GM12878 (cell line): ENCODE measurements at regions not wholly inside any gene's neighbourhood (a gene's known extent, or its start where the extent isn't known, plus 50 kb on each side); places are given as distances from the start of the nearest gene placed in this dataset.

Source experiments
- ATAC-seq: fragments of 200-7000 bp; cut with Tn5 transposase; 3 replicates; pipeline ENCODE4 v1.9.1; 2020; ENCODE audit warnings: mild to moderate bottlenecking, moderate library complexity
- BruUV-seq: library from RNA; stranded (reverse); fragments of 400-500 nt; replicated peaks from 2 replicates; lab custom pipeline; 2021; lab: Mats Ljungman, UMichigan
- CTCF ChIA-PET: fragments of 300-600 bp; sonication (Branson Sonifier 250); formaldehyde crosslinking; extraction: SDS; loops from one replicate; lab custom pipeline; 2021; ENCODE audit warnings: inconsistent platforms; lab: Yijun Ruan, JAX
- POLR2A ChIA-PET: fragments of 350-600 bp; formaldehyde crosslinking; extraction: SDS; loops from one replicate; lab custom pipeline; 2021; ENCODE audit warnings: inconsistent platforms; lab: Charles Lee
- RAD21 ChIA-PET: fragments of 300-600 bp; sonication (Branson Sonifier 250); formaldehyde crosslinking; loops from one replicate; lab custom pipeline; 2023; ENCODE audit warnings: antibody characterized with exemption; ENCODE audit not compliant: unreplicated experiment; lab: Charles Lee
- SMC1A ChIA-PET: fragments of 300-600 bp; sonication (Branson Sonifier 250); formaldehyde crosslinking; loops from one replicate; lab custom pipeline; 2023; ENCODE audit not compliant: unreplicated experiment, uncharacterized antibody; lab: Charles Lee
- DNase-seq: peaks from one replicate; pipeline ENCODE4 v3.0.0-alpha.2; 2011; ENCODE audit warnings: low read depth, low spot score
- FAIRE-seq: peaks from 3 replicates; lab custom pipeline; 2011; peaks lifted over from hg19 to GRCh38; lab: Jason Lieb, UNC
- H2AFZ ChIP-seq: 2 replicates; pipeline ENCODE4 v1.6.0; 2011; ENCODE audit warnings: low read depth, low read length, control low read depth; ENCODE audit not compliant: control insufficient read depth
- H3K27ac ChIP-seq: 2 replicates; pipeline ENCODE4 v1.5.1; 2011; ENCODE audit warnings: control low read depth; ENCODE audit not compliant: control insufficient read depth, insufficient read depth
- H3K27me3 ChIP-seq, 2 experiments: replicated peaks in 1 of 2; 2 replicates each; pipeline versions ENCODE4 v1.6.0 to v1.6.1; 2011; ENCODE audit warnings: low read length in 1 of 2; ENCODE audit not compliant: control insufficient read depth in 2 of 2, insufficient read depth in 2 of 2
- H3K36me3 ChIP-seq, 2 experiments: 2 replicates each; pipeline ENCODE4 v1.5.1; 2011; ENCODE audit warnings: low read length in 1 of 2; ENCODE audit not compliant: control insufficient read depth in 2 of 2, insufficient read depth in 2 of 2
- H3K4me1 ChIP-seq: 2 replicates; pipeline ENCODE4 v1.6.1; 2011; ENCODE audit warnings: mild to moderate bottlenecking, low read length, moderate library complexity, mixed read lengths; ENCODE audit not compliant: control insufficient read depth, insufficient read depth
- H3K4me2 ChIP-seq: 2 replicates; pipeline ENCODE4 v1.6.0; 2011; ENCODE audit warnings: control low read depth; ENCODE audit not compliant: control insufficient read depth, insufficient read depth
- H3K4me3 ChIP-seq: fragments of 200-600 bp; sonication (generic); 2 replicates; pipeline ENCODE4 v1.5.1; 2016
- H3K79me2 ChIP-seq: 2 replicates; pipeline ENCODE4 v1.6.0; 2011; ENCODE audit warnings: low read length; ENCODE audit not compliant: control insufficient read depth, insufficient read depth
- H3K9ac ChIP-seq: 2 replicates; pipeline ENCODE4 v1.8.0; 2011; ENCODE audit warnings: low read length, control low read depth, mixed read lengths; ENCODE audit not compliant: control insufficient read depth, insufficient read depth
- H3K9me3 ChIP-seq: replicated peaks from 3 replicates; pipeline ENCODE4 v1.5.1; 2011; ENCODE audit warnings: mild to moderate bottlenecking, low read length; ENCODE audit not compliant: control insufficient read depth, insufficient read depth
- H4K20me1 ChIP-seq: 2 replicates; pipeline ENCODE4 v1.6.0; 2011; ENCODE audit not compliant: control insufficient read depth, insufficient read depth
- BHLHE40 ChIP-seq, 2 experiments: fragments of 450-650 bp in 1 of 2; IDR thresholded peaks; 2 replicates each; pipeline ENCODE4 v1.6.1; 2011 to 2017; ENCODE audit warnings: low read depth in 2 of 2, borderline replicate concordance in 1 of 2, improper control_type of control experiment in 1 of 2, low read length in 1 of 2, mild to moderate bottlenecking in 1 of 2
- CBX5 ChIP-seq: sonication (generic); IDR thresholded peaks from 2 replicates; pipeline ENCODE4 v1.6.1; 2016; ENCODE audit warnings: low read depth, moderate library complexity, mild to moderate bottlenecking, inconsistent platforms
- CREM ChIP-seq: IDR thresholded peaks from 2 replicates; pipeline ENCODE4 v1.6.1; 2014; ENCODE audit warnings: antibody characterized with exemption, low read depth
- FOXM1 ChIP-seq: IDR thresholded peaks from 2 replicates; pipeline ENCODE4 v1.6.1; 2012; ENCODE audit warnings: low read depth, mild to moderate bottlenecking, inconsistent platforms, low read length, moderate library complexity
- IKZF2 ChIP-seq, 2 experiments: fragments of 450-650 bp; IDR thresholded peaks; 2 replicates each; pipeline ENCODE4 v1.6.1; 2017; ENCODE audit warnings: mild to moderate bottlenecking in 2 of 2, moderate library complexity in 2 of 2
- KDM1A ChIP-seq: fragments of 200-600 bp; sonication (generic); IDR thresholded peaks from 2 replicates; pipeline ENCODE4 v1.6.1; 2016; ENCODE audit warnings: borderline replicate concordance
- MYB ChIP-seq: fragments of 150-350 bp; IDR thresholded peaks from 2 replicates; pipeline ENCODE4 v1.6.1; 2014; ENCODE audit warnings: mild to moderate bottlenecking, low read depth, low read length, borderline replicate concordance
- NBN ChIP-seq: fragments of 450-650 bp; IDR thresholded peaks from 2 replicates; pipeline ENCODE4 v1.6.1; 2016
- PAX8 ChIP-seq: fragments of 450-650 bp; IDR thresholded peaks from 2 replicates; pipeline ENCODE4 v1.6.1; 2017; ENCODE audit warnings: mild to moderate bottlenecking, moderate library complexity
- PKNOX1 ChIP-seq: fragments of 450-650 bp; IDR thresholded peaks from 2 replicates; pipeline ENCODE4 v1.6.1; 2016; ENCODE audit warnings: mild to moderate bottlenecking
- RCOR1 ChIP-seq: conservative IDR thresholded peaks from 2 replicates; pipeline ENCODE4 v1.6.1; 2012; ENCODE audit warnings: low read depth, low read length, improper control_type of control experiment
- SMC3 ChIP-seq: IDR thresholded peaks from 2 replicates; pipeline ENCODE4 v1.6.1; 2011; ENCODE audit warnings: low read length, improper control_type of control experiment, borderline replicate concordance
- SREBF2 ChIP-seq: IDR thresholded peaks from 2 replicates; pipeline ENCODE4 v1.6.1; 2012; ENCODE audit warnings: mild to moderate bottlenecking, low read length
- STAT3 ChIP-seq: IDR thresholded peaks from 2 replicates; pipeline ENCODE4 v1.6.1; 2011; ENCODE audit warnings: low read depth, low read length, improper control_type of control experiment
- WRNIP1 ChIP-seq: IDR thresholded peaks from 2 replicates; pipeline ENCODE4 v1.6.1; 2011; ENCODE audit warnings: low read depth, low read length, improper control_type of control experiment, borderline replicate concordance
- ZBTB40 ChIP-seq: fragments of 450-650 bp; IDR thresholded peaks from 2 replicates; pipeline ENCODE4 v1.6.1; 2016; ENCODE audit warnings: mild to moderate bottlenecking, moderate library complexity, borderline replicate concordance
- WGBS: methylation state at CpG from one replicate; pipeline ENCODE4 v1.1.6; 2016; ENCODE audit warnings: low lambda C conversion rate; ENCODE audit not compliant: insufficient replicate concordance, insufficient coverage; ENCODE audit errors: missing lambda C conversion rate; 5-methylcytosine and 5-hydroxymethylcytosine counted together
- in situ Hi-C: fragments of 300-500 bp; cut with MboI; formaldehyde crosslinking; loops from 9 replicates; pipeline ENCODE4 v1.14.3; 2018; ENCODE audit warnings: mixed read lengths
- intact Hi-C: fragments of 100-400 bp; cut with micrococcal nuclease; formaldehyde crosslinking; loops from one replicate; pipeline ENCODE4 v1.14.2; 2022; ENCODE audit not compliant: unreplicated experiment
- TF ChIP-seq, protein P1 (sequence below), 3 experiments: IDR thresholded peaks in 2 of 3; conservative IDR thresholded peaks in 1 of 3; 2 replicates each; pipeline ENCODE4 v1.5.1; 2011; ENCODE audit warnings: low read depth in 3 of 3, low read length in 3 of 3, mild to moderate bottlenecking in 3 of 3, control low read depth in 2 of 3, moderate library complexity in 2 of 3, inconsistent platforms in 1 of 3, mixed read lengths in 1 of 3; ENCODE audit not compliant: control insufficient read depth in 2 of 3, insufficient read depth in 1 of 3; ENCODE audit errors: extremely low read depth in 1 of 3

DNA sequence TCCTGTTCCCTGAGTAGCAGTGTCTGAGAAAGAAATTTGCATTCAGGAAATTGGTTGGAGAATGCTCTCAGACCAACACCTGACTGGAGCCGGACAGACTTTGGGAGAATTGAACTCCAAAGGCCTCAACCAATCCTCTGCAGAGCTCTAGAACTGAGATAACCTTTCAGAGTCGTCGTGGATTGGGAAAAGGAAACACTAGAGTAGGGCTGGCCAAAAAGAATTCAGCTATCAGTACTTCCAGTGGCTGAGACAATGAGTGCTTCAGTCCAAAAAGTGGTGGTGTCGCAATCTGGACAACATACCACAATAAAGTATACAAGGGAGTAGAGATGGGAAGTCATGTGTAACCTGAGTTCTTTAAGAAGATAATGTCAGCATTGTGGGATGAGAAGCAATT lies 377.1 kb downstream of the SLC16A7 start:
- no TSS peak for BruUV-seq
- RAD21 ChIA-PET, result no interaction called here
- no peaks in the 10 kb centered on the region for H4K20me1 ChIP-seq
- 16% methylated on average over 4 of the region's 4 CpGs for WGBS
- H3K36me3 ChIP-seq, result no peaks in the 10 kb centered on the region
- no peak overlapping the region for H3K4me3 ChIP-seq
- CTCF ChIA-PET, result no interaction called here
- POLR2A ChIA-PET, result no interaction called here
- no peak overlapping the region for H3K9ac ChIP-seq
- H3K4me1 ChIP-seq, result no peaks in the 10 kb centered on the region
- H3K27me3 ChIP-seq, result no peaks in the 10 kb centered on the region
- ATAC-seq (no peak), FAIRE-seq (no peak), DNase-seq (no peak)
- H3K4me2 ChIP-seq, result no peak overlapping the region
- in situ Hi-C loops, result no loop called here
- no peak overlapping the region for H2AFZ ChIP-seq
- no peaks in the 10 kb centered on the region for H3K9me3 ChIP-seq
- H3K79me2 ChIP-seq, result no peaks in the 10 kb centered on the region
- H3K27ac ChIP-seq, result no peak overlapping the region
- SMC1A ChIA-PET, result no interaction called here
- intact Hi-C loops, result no loop called here
- TF ChIP-seq STAT3, result no peak
- no peak for TF ChIP-seq SMC3
- TF ChIP-seq SREBF2, result no peak
- TF ChIP-seq RCOR1, result no peak
- TF ChIP-seq CREM, result no peak
- TF ChIP-seq PAX8, result no peak
- no peak for TF ChIP-seq NBN
- TF ChIP-seq KDM1A, result no peak
- no peak for TF ChIP-seq IKZF2 (IDR thresholded peaks at IDR 0.05)
- TF ChIP-seq FOXM1, result no peak
- no peak for TF ChIP-seq CBX5
- no peak for TF ChIP-seq BHLHE40 (IDR thresholded peaks at IDR 0.05; ENCODE audit: borderline replicate concordance in 1 of 2, low read depth in 2 of 2, low read length in 1 of 2)
- no peak for TF ChIP-seq WRNIP1
- no peak for TF ChIP-seq MYB
- TF ChIP-seq PKNOX1, result no peak
- no peak for TF ChIP-seq ZBTB40
- TF ChIP-seq, protein P1, sequence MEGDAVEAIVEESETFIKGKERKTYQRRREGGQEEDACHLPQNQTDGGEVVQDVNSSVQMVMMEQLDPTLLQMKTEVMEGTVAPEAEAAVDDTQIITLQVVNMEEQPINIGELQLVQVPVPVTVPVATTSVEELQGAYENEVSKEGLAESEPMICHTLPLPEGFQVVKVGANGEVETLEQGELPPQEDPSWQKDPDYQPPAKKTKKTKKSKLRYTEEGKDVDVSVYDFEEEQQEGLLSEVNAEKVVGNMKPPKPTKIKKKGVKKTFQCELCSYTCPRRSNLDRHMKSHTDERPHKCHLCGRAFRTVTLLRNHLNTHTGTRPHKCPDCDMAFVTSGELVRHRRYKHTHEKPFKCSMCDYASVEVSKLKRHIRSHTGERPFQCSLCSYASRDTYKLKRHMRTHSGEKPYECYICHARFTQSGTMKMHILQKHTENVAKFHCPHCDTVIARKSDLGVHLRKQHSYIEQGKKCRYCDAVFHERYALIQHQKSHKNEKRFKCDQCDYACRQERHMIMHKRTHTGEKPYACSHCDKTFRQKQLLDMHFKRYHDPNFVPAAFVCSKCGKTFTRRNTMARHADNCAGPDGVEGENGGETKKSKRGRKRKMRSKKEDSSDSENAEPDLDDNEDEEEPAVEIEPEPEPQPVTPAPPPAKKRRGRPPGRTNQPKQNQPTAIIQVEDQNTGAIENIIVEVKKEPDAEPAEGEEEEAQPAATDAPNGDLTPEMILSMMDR (IDR thresholded peaks at IDR 0.05 in 2 of 3, conservative IDR thresholded peaks at IDR 0.05 in 1 of 3; ENCODE audit: control insufficient read depth in 2 of 3, extremely low read depth in 1 of 3, insufficient read depth in 1 of 3, low read depth in 3 of 3, low read length in 3 of 3), result no peak
